Ascending aorta (tissue), 2 donors: ENCODE measurements at regions not wholly inside any gene's neighbourhood (a gene's known extent, or its start where the extent isn't known, plus 50 kb on each side); places are given as distances from the start of the nearest gene placed in this dataset.
"Not testable (repeated sequence)": the region's sequence is repeated elsewhere in the genome, so short reads cannot be mapped to it uniquely, and the experiment has no call there.

ENCODE experiments used
- DNase-seq, 2 donors: peaks; one replicate each; pipeline ENCODE4 v3.0.0-alpha.2; 2019; ENCODE audit warnings: low spot score in 2 of 2
- H3K27ac ChIP-seq, 2 donors: fragments of 200-600 bp; sonication (generic); one replicate each; pipeline ENCODE4 v1.5.1; 2016 to 2017; ENCODE audit warnings: mild to moderate bottlenecking in 1 of 2
- H3K27me3 ChIP-seq: fragments of 200-600 bp; sonication (generic); one replicate; pipeline ENCODE4 v1.5.1; 2017
- H3K36me3 ChIP-seq, 2 donors: fragments of 200-600 bp; sonication (generic); one replicate each; pipeline ENCODE4 v1.5.1; 2016
- H3K4me1 ChIP-seq, 2 donors: fragments of 200-600 bp; sonication (generic); one replicate each; pipeline ENCODE4 v1.5.1; 2016 to 2017; ENCODE audit warnings: mild to moderate bottlenecking in 1 of 2
- H3K4me3 ChIP-seq, 2 donors: fragments of 200-600 bp; sonication (generic); one replicate each; pipeline ENCODE4 v1.5.1; 2016 to 2017; ENCODE audit warnings: mild to moderate bottlenecking in 1 of 2
- H3K9me3 ChIP-seq, 2 donors: fragments of 200-600 bp; sonication (generic); one replicate each; pipeline ENCODE4 v1.5.1; 2016
- intact Hi-C: fragments of 100-400 bp; cut with DNase I; formaldehyde crosslinking; loops from one replicate; pipeline ENCODE4 v1.15.1; 2023
- TF ChIP-seq, protein P1 (sequence below), 3 experiments: fragments of 200-600 bp in 2 of 3; fragments of 450-650 bp in 1 of 3; sonication (generic) in 2 of 3; IDR thresholded peaks; one replicate each; pipeline ENCODE4 v1.5.1; 2016 to 2019; ENCODE audit warnings: antibody characterized with exemption in 3 of 3, mild to moderate bottlenecking in 1 of 3, moderate library complexity in 1 of 3

DNA sequence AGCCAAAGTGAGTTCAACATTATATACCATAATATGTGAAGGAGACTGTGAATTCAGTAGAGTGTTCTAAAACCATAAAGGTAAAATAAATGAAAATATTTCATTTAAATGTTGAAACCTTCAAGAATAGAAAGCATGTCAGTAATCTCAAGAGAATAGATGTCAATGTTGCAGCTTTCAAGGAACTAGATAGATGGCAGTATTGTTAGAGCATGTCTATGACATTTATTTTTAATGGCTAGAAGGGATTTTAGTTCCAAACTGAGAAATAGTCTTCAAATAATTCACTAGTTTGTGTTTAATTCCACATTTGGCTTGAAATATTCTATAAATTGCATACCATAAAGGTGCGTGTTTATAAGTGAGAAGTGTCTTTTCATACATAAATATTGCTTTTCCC lies 326.5 kb downstream of the FLRT2 start:
- H3K36me3 ChIP-seq: no peaks in the 10 kb centered on the region
- no peak overlapping the region for H3K27ac ChIP-seq
- TF ChIP-seq, protein P1, sequence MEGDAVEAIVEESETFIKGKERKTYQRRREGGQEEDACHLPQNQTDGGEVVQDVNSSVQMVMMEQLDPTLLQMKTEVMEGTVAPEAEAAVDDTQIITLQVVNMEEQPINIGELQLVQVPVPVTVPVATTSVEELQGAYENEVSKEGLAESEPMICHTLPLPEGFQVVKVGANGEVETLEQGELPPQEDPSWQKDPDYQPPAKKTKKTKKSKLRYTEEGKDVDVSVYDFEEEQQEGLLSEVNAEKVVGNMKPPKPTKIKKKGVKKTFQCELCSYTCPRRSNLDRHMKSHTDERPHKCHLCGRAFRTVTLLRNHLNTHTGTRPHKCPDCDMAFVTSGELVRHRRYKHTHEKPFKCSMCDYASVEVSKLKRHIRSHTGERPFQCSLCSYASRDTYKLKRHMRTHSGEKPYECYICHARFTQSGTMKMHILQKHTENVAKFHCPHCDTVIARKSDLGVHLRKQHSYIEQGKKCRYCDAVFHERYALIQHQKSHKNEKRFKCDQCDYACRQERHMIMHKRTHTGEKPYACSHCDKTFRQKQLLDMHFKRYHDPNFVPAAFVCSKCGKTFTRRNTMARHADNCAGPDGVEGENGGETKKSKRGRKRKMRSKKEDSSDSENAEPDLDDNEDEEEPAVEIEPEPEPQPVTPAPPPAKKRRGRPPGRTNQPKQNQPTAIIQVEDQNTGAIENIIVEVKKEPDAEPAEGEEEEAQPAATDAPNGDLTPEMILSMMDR (IDR thresholded peaks at IDR 0.05): no peak
- no peaks in the 10 kb centered on the region for H3K4me1 ChIP-seq
- no peaks in the 10 kb centered on the region for H3K9me3 ChIP-seq
- no peak overlapping the region for H3K4me3 ChIP-seq
- intact Hi-C loops: no loop called here
- DNase-seq: no peak
- no peaks in the 10 kb centered on the region for H3K27me3 ChIP-seq

DNA sequence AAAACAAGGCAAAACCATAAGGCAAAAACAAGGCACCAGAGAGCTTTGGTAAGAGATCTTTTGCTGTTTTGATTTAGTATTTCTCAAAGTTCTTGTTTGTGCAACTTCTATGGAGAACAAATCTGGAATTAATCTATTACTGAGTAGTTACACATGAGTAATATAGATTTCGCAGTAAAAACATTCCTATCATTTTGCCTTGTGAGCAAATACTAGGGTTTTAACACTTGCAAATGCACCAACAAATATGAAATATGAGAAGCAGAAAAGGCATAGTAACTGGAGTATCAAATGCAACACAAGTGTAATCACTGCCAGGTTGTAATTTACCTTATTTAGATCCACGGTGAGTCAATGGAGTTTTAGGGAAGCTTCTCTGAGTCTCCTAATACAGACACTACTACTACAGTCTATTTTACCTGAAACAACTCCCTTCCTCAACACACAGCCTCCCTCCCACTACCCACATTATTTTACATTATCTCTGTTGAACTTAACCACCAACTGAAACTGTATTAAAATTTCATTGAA lies 324.1 kb downstream of the FLRT2 start:
- TF ChIP-seq, protein P1 (IDR thresholded peaks at IDR 0.05): no peak
- H3K4me1 ChIP-seq: no peaks in the 10 kb centered on the region

DNA sequence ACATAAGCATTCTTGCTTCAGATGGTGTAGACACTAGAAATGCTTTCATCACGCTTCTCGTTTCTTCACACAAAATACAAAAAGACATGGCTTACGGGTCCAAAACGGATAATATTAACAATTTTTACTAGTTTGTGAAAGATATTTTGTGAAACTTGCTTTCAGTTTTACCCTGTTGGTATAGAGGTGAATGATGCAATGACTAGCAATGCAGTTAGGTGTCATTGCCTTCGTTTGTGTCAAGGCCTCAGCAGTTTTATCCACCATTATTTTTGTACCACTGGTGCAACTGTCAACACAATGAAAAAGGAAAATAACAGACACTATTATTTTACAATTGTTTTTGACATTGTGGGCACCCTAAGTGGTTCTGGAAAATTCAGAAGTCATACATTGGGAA lies 323.0 kb downstream of the FLRT2 start:
- no peak for DNase-seq
- no peaks in the 10 kb centered on the region for H3K9me3 ChIP-seq
- H3K27me3 ChIP-seq: no peaks in the 10 kb centered on the region
- no peak overlapping the region for H3K27ac ChIP-seq
- intact Hi-C loops: no loop called here
- TF ChIP-seq, protein P1 (IDR thresholded peaks at IDR 0.05): no peak
- no peak overlapping the region for H3K4me3 ChIP-seq
- H3K4me1 ChIP-seq: no peaks in the 10 kb centered on the region
- H3K36me3 ChIP-seq: no peaks in the 10 kb centered on the region

More for the DNA sequence above, 324.1 kb downstream of the FLRT2 start:
- Histone ChIP-seq H3K36me3 (no peaks in the 10 kb centered on the region), H3K9me3 (no peaks in the 10 kb centered on the region), H3K27me3 (no peaks in the 10 kb centered on the region), H3K27ac (no peak overlapping the region), H3K4me3 (no peak overlapping the region)
- no peak for DNase-seq
- intact Hi-C loops: no loop called here

DNA sequence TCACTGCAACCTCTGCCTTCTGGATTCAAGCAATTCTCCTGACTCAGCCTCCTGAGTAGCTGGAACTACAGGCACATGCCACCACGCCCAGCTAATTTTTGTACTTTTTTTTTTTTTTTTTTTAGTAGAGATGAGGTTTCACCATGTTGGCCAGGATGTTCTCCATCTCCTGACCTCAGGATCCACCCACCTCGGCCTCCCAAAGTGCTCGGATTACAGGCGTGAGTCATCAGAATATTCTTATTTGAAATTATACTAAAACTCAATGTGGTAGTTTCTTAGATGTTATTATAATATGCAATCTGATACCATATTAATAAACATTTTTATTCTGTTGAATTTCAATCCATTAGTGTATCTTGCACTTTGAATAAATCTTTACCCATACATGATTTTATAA lies 322.2 kb downstream of the FLRT2 start:
- H3K36me3 ChIP-seq, H3K27ac ChIP-seq, DNase-seq, H3K27me3 ChIP-seq, H3K4me3 ChIP-seq, H3K9me3 ChIP-seq, H3K4me1 ChIP-seq, intact Hi-C loops: not testable (repeated sequence)

DNA sequence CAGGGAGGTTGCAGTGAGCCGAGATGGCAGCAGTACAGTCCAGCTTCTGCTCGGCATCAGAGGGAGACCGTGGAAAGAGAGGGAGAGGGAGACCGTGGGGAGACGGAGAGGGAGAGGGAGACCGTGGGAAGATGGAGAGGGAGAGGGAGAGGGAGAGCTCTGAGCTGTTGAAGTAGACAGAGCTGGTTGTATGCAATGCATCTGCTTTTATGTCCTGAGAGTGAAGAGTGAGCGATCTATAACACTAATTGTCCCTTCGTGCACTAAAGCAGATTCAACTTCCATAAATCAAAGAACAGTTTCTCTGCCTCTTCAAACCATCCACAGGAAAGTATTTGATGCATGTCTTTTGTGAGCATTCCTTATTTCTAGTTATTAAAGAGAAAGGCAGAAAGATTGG lies 300.6 kb downstream of the FLRT2 start:
- H3K27ac ChIP-seq, H3K4me3 ChIP-seq, H3K27me3 ChIP-seq, H3K9me3 ChIP-seq, H3K36me3 ChIP-seq, DNase-seq, intact Hi-C loops, H3K4me1 ChIP-seq: not testable (repeated sequence)

DNA sequence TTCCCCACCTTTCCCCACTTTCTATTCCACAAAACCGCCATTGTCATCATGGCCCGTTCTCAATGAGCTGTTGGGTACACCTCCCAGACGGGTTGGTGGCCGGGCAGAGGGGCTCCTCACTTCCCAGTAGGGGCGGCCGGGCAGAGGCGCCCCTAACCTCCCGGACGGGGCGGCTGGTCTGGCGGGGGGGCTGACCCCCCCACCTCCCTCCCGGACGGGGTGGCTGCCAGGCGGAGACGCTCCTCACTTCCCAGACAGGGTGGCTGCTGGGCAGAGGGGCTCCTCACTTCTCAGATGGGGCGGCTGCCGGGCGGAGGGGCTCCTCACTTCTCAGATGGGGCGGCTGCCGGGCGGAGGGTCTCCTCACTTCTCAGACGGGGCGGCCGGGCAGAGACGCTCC lies 299.7 kb downstream of the FLRT2 start:
- H3K36me3 ChIP-seq, H3K4me1 ChIP-seq, intact Hi-C loops, H3K9me3 ChIP-seq, DNase-seq, H3K27me3 ChIP-seq, H3K27ac ChIP-seq, H3K4me3 ChIP-seq: not testable (repeated sequence)

DNA sequence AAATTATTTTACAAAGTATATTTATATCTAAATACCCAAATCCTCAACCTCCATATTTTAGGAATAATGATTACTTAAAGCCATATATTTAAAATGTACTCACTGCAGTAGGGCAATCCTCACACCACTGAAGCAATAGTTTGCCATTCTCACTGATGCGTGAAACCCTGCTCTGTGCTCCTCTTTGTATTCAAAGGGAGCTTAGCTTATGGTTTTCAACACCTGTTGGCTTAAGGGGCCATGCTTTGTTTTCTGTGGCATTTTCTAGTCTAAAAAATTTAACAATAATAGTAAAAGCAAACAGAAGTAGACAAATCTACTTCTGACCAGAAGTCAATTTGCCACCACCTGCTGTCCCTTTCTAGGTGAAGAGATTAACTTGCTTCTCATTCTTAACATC lies 294.6 kb downstream of the FLRT2 start:
- intact Hi-C loops: no loop called here
- Histone ChIP-seq H3K9me3 (no peaks in the 10 kb centered on the region), H3K27ac (no peak overlapping the region), H3K4me3 (no peak overlapping the region), H3K27me3 (no peaks in the 10 kb centered on the region), H3K4me1 (no peaks in the 10 kb centered on the region), H3K36me3 (no peaks in the 10 kb centered on the region)
- TF ChIP-seq, protein P1 (IDR thresholded peaks at IDR 0.05): no peak
- no peak for DNase-seq
